Right lung (tissue), 2 donors: ENCODE measurements at regions not wholly inside any gene's neighbourhood (a gene's known extent, or its start where the extent isn't known, plus 50 kb on each side); places are given as distances from the start of the nearest gene placed in this dataset.

ENCODE experiments used
- DNase-seq, 2 donors: peaks; one replicate each; pipeline ENCODE4 v3.0.0-alpha.2; 2013

- DNase-seq, result no peak
Observed at GRCh38 chr11:123303924-123304323, 108.9 kb upstream of the CLMP start.

DNA sequence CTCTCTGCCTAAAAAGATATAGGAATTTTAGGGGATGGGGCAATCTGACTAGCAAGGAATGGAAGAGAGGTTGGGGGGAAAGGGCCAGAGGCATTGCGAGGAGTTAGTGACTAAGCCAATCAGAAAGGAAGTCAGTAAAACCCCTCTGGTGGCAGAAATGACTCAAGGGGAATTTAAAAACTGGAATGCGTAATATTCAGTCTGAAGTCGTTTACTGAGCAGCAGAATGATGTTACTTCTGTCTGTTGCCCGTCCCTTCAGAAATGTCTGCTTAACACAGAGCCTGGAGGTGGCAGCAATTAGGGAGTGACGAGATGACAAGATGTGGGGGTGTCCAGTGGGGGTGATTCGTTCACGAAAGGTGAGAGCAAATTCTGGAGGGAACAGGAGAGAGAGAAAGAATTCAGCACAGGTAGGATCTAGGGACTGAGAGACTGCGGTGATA lies 107.7 kb upstream of the CLMP start:
- no peak for DNase-seq

- DNase-seq, result peak; percentile 54 to 56
Observed at GRCh38 chr11:123301696-123302400, 106.8 kb upstream of the CLMP start.

- DNase-seq, result peak; percentile 44
Observed at GRCh38 chr11:123301013-123301591, 106.1 kb upstream of the CLMP start.

DNA sequence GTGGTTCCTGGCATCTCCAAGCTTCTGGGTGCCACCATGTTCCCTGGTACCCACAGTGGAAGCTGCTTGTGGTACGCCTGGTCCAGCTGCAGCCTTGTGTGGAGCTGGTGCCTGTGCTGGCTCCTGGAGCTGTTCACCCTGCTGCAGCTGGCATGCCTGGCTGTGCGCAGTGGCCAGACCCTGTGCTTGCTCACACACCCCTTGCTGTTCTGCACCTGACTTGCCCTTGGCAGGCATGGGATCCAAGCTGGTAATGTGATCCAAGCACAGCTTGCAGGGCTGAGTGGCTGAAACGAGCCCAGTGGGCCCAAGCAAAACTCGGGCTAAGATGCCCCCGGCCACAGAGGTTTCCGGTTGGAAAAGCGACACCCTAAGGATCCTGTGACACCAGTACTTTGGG lies 104.7 kb upstream of the CLMP start:
- no peak for DNase-seq

DNA sequence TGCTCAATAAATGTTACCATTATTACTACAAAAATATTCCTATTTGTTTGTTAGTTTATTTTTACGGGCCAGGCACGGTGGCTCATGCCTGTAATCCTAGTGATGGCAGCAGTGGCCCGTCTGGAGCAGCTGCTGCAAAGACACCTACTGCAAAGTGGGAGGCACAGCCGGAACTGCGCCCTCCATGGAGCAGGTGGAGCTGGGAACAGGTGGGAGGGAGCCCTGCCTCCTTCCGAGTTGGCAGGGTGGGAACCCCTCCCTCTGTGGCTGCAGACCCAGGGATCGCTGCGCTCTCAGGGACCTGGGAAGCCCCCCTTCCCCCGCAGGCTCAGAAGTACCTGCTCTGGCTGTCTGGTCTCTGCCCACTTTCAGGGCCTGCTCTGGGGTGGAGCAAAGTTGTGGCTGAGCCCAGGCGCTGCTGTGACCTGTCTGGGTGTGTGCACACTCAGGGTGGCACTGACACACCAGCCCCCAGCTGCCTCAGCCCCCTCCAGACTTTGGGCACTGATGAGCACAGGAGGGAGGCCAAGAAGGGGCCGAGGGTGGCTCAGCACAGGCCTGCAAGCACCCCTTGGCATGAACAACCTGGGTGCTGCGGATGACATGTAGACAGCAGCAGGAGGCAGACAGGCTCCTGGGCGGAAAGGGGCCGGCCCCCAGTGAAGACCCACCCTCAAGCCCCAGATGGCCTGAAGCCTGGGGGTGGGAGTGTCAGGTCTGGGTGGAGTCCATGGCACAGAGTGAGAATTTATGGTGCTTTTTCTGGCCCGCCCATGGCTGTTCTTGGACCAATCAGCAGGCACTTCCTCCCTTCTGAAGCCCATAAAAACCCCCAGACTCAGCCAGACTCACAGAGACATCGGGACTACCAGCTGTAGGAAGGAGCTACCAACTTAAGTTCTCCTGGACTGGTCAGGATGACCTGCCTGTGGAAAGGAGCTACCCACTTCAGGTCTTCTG lies 103.7 kb upstream of the CLMP start:
- no peak for DNase-seq

- no peak for DNase-seq
Observed at GRCh38 chr11:123292647-123293046, 97.6 kb upstream of the CLMP start.

DNA sequence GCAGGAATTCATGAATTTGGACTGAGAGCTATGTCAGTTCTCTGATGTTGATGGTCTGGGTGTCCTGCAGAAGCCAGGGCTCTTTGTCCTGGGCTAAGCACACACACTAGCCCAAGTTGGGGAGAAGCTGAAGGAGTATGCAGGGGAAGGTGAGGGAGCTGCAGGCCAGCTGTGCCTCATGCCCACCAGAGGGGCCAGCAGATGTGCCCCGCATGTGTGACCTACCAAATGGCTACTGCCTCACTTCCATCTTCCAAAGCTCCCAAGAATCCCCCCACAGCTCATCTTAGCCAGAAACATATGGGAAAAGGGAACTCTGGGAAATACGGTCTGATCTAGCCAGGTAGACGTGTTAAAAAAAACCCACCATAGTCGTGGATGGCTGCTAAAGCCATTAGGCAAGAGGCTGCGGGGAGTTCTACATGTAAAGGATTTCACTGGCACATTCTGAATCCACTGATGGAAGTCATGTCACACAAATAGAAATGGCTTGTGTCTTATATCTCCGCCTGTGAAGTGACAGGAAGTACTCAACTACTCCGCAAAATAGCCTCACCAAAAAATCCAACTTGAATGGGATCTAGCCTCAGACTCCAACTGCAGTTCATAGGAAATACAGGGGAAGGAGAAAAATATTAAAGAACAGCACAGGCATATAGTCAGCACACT lies 96.3 kb upstream of the CLMP start:
- no peak for DNase-seq

- no peak for DNase-seq
Observed at GRCh38 chr11:123286761-123287160, 91.7 kb upstream of the CLMP start.

DNA sequence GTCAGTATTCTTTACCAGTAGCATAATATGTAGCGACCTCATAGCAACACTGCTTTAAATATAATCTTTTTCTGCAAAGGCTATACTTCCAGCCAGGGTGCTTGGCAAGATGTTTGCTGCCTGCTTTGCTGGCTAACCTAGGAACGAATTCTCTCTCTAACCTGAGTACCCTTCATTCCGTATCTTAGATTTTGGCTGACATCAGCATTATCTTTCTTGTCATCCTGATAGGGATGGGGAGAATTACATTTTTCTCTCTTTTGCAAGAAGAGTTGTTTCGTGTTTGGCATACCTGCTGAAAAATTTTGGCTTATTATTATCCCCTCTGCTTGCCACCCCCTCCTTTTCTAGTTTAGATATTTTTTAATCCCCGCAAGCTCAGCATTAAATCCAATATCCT lies 91.2 kb upstream of the CLMP start:
- no peak for DNase-seq

GRCh38 chr11:123284454-123284853 lies 89.4 kb upstream of the CLMP start:
- DNase-seq, result no peak

- DNase-seq, result no peak
Observed at GRCh38 chr11:123282597-123282996, 87.5 kb upstream of the CLMP start.

DNA sequence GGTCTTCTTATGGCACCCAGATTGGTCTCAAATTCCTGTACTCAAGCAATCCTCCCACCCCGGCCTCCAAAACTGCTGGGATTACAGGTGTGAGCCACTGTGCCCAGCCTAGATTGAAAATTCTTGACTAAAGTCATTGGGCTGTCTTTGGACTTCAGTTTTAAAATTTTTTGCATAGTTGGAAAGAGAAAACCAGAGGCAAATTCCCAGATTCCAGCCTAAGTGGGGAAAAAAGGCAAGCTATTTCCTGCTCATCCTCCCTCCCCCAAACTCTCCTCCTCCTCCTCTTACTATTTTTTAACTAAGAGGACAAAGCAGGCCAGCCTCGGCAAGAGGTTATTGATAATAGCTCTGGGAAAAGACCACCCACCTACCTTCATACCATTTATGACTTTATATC lies 78.6 kb upstream of the CLMP start:
- DNase-seq, result no peak

GRCh38 chr11:123272565-123272964 lies 77.5 kb upstream of the CLMP start:
- no peak for DNase-seq

DNA sequence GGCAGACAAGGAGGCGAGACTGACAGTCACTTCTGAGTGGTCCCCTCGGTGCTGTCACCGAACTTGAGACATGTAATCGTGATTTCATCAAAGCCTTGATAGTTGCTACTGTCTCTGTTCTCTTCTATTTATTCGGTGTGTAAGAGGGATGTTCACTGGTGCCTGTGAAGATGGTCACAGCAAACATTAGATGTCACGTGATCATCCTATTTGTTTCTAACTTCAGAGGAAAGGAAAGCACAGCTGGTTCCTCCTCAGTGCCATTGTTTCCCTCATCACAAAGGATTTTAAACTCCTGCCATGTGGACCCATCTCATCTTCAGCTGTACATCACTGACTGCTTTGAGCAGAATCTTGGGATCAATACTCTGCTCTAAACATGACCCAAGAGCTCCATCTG lies 73.1 kb upstream of the CLMP start:
- no peak for DNase-seq

- no peak for DNase-seq
Observed at GRCh38 chr11:123265951-123266350, 70.9 kb upstream of the CLMP start.

- no peak for DNase-seq
Observed at GRCh38 chr11:123264431-123264780, 69.4 kb upstream of the CLMP start.

DNA sequence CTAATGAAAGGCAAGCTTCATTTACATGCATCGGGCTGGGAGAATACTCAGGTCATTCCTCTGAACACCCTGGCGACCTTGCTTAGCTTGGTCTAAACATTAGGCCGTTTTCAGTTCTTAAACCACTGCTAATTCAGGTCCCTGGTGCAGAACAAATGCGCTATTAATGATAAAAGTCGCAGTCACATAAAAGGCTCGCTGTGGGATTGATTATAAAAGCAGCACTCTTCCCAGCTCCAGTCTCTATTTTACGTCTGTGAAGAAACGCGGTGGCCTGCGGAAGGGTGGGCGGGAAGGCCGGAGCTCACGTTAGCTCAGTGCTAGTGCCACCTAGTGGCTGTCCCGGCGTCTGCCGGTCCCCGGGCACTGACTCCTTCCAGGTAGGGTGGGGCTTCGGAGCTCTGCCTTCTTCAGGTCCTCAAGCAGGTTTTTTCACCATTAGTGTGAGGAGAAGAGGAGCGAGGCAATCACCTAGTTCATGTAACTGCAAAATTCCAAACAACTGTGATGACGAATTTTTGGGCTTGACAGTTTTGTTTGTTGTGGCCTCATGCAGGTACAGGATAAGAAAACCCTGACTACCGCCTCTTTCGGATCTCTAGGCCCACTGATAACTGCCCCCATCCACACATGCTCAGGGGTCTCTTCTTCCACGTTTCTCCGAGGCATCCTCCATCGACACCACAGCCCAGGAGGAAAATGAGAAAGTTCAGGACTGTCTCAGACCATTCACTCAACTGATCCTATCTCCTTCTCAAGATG lies 66.5 kb upstream of the CLMP start:
- peak; percentile 60 to 73 for DNase-seq

- DNase-seq, result no peak
Observed at GRCh38 chr11:123260511-123261211, 65.6 kb upstream of the CLMP start.

DNA sequence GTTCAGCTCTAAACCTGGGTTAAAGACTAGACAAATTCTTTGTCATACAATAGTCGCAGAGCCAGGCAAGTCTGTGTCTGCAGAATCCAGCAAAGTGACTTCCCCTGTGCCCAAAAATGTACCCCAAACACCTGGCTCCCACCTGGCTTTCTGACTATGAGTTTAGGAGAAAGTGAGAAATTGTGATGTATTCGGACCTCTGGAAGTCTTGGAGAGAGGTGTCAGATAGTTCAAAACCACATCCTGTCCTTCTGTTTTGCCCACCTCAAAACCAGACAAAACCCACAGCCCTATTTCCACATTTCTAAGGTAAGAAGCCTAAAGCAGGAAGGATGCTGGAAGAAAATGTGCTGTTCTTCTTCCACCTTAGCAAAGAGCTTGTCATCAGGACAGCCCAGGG lies 63.8 kb upstream of the CLMP start:
- no peak for DNase-seq

- DNase-seq, result no peak
Observed at GRCh38 chr11:123257370-123257769, 62.3 kb upstream of the CLMP start.
